DMS 273 (cell line): ENCODE measurements at regions not wholly inside any gene's neighbourhood (a gene's known extent, or its start where the extent isn't known, plus 50 kb on each side); places are given as distances from the start of the nearest gene placed in this dataset.
"Not testable (repeated sequence)": the region's sequence is repeated elsewhere in the genome, so short reads cannot be mapped to it uniquely, and the experiment has no call there.

Source experiments
- DNase-seq: peaks from one replicate; lab custom pipeline; 2025; ENCODE audit not compliant: unreplicated experiment; lab: John Stamatoyannopoulos, UW

DNA sequence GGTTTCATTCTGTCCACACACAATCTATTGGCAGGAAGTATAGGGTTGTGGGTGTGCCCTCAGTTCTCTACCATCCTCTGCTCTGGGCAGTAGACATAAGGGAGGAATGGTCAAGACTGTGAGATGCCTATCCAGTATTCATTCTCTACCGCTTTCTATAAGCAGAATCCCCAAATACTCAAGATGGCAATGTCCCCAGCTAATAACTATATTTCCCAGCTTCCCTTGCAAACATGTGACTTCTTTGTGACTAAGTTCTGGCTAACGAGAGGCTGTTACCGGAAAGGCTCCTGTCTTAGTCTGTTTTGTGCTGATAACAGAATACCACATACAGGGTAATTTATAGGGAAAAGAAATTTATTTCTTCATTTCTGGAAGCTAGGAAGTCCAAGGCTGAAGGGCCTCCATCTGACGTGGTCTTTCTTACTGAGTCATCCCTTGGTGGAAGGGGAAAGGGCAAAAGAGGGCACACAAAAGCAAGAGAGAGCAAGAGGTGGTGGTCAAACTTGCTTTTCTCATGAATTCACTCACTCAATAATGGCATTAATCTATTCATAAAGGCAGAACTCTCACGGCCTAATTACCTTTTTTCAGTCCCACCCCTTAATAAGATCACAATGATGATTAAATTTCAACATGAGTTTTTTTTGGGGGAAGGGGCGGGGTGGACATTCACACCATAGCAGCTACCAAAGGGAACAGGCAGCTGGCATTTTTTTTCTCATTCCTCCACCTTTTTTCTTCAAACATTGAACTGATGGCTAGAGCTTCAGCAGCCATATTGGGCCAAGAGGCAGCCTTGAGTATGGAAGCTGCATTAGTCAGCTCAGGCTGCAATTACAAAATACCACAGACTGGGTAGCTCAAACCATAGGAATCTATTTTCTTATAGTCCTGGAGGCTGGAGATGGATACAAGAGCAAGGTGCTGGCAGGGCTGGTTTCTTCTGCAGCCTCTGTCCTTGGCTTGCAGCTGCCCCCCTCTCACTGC, 109.7 kb upstream of the OR9Q1 start:
- no peak for DNase-seq

DNA sequence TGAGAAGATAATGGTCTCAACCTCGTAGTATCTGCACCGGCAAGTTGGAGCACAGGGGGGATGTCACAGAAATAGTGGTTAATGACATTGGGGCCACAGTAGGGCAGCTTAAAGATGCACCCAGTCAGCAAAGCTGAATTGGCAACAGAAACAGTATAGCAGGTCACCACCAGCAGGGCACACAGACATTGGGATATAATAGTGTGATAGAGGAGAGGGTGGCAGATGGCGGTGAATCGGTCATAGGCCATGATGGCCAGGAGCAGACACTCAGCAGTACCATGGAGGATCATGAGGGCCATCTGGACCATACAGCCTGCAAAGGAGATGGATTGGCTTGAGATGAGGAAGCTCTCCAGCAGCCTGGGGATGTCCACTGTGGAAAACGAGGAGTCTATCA, 106.0 kb upstream of the OR9Q1 start:
- DNase-seq: no peak

DNA sequence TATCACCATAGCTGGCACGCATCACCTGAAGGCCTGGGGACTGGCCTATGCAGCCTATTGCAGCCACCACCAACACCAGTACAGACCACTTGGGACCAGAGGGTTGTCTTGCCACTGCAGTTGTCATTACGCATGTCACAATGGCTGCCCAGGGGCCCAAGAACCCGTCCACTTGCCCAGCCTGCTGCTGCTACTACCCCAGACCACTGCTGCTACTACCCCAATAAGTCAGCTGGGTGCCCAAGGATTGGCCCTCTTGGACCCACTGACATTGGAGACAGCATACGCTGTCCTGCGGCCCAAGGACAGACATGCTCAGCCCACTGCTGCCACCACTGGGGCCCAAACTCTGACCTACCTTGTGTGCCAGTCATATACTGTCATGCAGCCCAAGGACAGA, 102.7 kb upstream of the OR9Q1 start:
- no peak for DNase-seq

DNA sequence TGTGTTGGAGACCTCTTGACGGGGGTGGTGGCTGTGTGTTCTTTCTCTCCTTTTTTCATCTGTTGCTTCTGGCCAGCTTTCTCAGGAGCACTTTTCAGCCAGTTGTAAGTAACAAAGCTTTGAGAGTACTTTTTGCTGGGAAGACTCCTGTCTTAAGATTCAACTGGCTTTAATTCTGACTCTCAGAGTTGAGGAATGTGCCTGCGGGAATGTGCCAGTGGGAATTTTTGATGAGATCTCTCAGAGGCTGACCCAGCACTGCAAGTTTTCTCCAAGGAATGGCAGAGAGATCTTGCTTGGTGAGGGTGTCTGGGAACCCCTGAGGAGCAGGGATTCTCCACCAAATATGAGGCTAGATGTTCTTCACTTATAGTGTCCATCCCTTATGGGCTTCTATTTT, 91.6 kb upstream of the OR9Q1 start:
- DNase-seq: no peak

GRCh38 chr11:57935402-57936049, 88.2 kb upstream of the OR9Q1 start:
- DNase-seq: no peak

GRCh38 chr11:57936050-57936418, 87.6 kb upstream of the OR9Q1 start:
- no peak for DNase-seq

- DNase-seq: no peak
These were observed 86.2 kb upstream of the OR9Q1 start for GRCh38 chr11:57937431-57937830.

DNA sequence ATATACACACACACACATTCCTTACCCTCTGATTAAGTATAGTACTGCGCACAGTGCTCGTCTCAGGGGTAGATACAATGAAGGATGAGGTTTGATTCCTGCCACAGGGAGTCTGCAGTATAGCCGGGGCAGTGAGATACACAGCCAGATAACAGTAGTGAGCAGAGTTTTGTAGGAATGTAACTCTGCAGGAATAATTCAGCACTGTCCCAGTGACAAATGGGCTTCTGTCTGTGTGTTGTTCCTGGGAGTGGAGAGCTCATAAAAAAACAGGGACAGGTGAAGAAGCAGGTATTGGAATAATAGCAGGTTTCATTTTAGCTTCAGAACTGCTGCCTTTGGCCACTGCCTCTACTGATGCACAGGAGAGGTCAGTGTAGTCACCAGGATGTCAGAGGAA, 85.3 kb upstream of the OR9Q1 start:
- no peak for DNase-seq

DNA sequence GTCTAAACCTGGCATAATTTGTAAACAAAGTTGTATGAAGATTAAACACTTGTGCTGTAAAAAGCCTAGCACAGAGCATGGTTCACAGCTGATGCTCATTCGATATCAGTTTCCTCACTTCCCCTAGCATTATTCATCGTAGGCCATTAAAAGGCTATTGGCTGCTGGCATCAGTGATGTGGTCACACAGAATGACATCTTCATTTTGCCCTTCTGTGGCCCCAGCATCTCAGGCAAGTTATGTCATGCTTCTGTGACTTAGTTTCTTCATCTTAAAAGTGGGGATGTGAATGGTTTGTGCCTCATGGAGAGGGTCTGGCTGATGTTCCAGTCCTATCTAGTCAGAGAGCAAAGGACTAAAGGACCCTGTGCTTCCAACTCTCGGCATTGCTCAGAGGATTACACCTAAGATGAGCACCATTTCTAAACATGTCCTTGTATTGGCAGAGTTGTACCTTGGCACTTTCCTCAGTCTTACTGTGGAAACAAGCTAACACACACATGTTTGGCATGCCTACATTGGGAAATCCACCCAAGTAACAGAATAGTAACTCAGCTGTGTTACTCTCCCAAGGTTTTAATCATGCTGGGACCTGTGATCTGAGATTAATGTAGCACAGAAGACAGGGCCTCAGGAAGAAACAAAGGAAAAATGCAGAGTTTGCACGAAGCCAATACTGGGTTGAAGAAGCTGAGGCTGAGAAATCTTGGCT, 83.5 kb upstream of the OR9Q1 start:
- no peak for DNase-seq

GRCh38 chr11:57941875-57942274, 81.8 kb upstream of the OR9Q1 start:
- no peak for DNase-seq

GRCh38 chr11:57942808-57943207, 80.9 kb upstream of the OR9Q1 start:
- no peak for DNase-seq

- DNase-seq: not testable (repeated sequence)
These were observed 79.9 kb upstream of the OR9Q1 start for GRCh38 chr11:57943766-57944165.

- no peak for DNase-seq
These were observed 77.1 kb upstream of the OR9Q1 start for GRCh38 chr11:57946628-57947027.

DNA sequence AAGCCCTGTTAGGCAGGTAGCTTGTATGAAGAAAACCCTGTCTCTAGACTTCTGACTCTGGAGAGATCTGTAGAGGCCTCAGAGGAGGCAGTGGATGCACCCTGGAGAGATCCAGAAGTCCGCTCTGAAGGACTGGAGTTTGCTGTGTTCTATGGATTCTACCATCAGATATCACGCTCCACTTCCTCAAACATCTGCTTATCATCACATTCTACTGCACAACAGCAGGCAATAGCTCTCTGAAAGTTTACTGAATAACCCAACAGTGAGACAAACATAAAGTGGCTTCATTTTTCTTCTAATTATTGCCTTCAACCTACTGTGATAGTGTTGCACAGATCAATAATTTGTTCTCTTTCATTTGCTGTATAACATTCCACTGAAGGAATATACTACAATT, 59.0 kb upstream of the OR9Q1 start:
- DNase-seq: no peak

- DNase-seq: no peak
These were observed 52.2 kb upstream of the OR9Q1 start for GRCh38 chr11:57971272-57972012.

- DNase-seq: no peak
These were observed 51.7 kb upstream of the OR9Q1 start for GRCh38 chr11:57972013-57972367.
